Neural crest cell (in vitro differentiated cells): ENCODE measurements at regions not wholly inside any gene's neighbourhood (a gene's known extent, or its start where the extent isn't known, plus 50 kb on each side); places are given as distances from the start of the nearest gene placed in this dataset.
"Not testable (repeated sequence)": the region's sequence is repeated elsewhere in the genome, so short reads cannot be mapped to it uniquely, and the experiment has no call there.

Experiments
- DNase-seq: peaks from one replicate; pipeline ENCODE4 v3.0.0; 2021; ENCODE audit warnings: low read depth, mixed read lengths, low spot score
- H3K27ac Mint-ChIP-seq: one replicate; pipeline ENCODE4 v1.8.0; 2021; ENCODE audit warnings: mild to moderate bottlenecking, mixed read lengths; ENCODE audit not compliant: unreplicated experiment
- H3K27me3 Mint-ChIP-seq: 2 replicates; pipeline ENCODE4 v1.8.0; 2021; ENCODE audit warnings: low read depth, mild to moderate bottlenecking, mixed read lengths
- H3K36me3 Mint-ChIP-seq: 2 replicates; pipeline ENCODE4 v1.8.0; 2021; ENCODE audit warnings: low read depth, mild to moderate bottlenecking, mixed read lengths
- H3K4me1 Mint-ChIP-seq: 2 replicates; pipeline ENCODE4 v1.8.0; 2021; ENCODE audit warnings: mixed read lengths
- H3K4me3 Mint-ChIP-seq: one replicate; pipeline ENCODE4 v1.8.0; 2021; ENCODE audit warnings: mild to moderate bottlenecking, mixed read lengths
- H3K9me3 Mint-ChIP-seq: 2 replicates; pipeline ENCODE4 v1.8.0; 2021; ENCODE audit warnings: mixed read lengths
- TF ChIP-seq, protein P1 (sequence below): fragments of 200-600 bp; sonication (generic); conservative IDR thresholded peaks from 2 replicates; pipeline ENCODE4 v1.5.0; 2021; ENCODE audit warnings: antibody characterized with exemption, mild to moderate bottlenecking

- DNase-seq: no peak
- no peaks in the 10 kb centered on the region for H3K36me3 Mint-ChIP-seq
- no peak overlapping the region for H3K27ac Mint-ChIP-seq
Measured at GRCh38 chr12:31807773-31808097, 78.9 kb upstream of the AMN1 start.

GRCh38 chr12:31807081-31807772 is 78.4 kb upstream of the AMN1 start:
- not testable (repeated sequence) for H3K9me3 Mint-ChIP-seq, H3K4me3 Mint-ChIP-seq, H3K36me3 Mint-ChIP-seq, H3K27me3 Mint-ChIP-seq, DNase-seq
- peaks cover 14% of the 10 kb centered on the region for H3K4me1 Mint-ChIP-seq
- H3K27ac Mint-ChIP-seq: peak overlapping the region; percentile 10

More at GRCh38 chr12:31807773-31808097, 78.9 kb upstream of the AMN1 start:
- Mint-ChIP-seq H3K4me3 (no peak overlapping the region), H3K4me1 (peaks cover 14% of the 10 kb centered on the region), H3K9me3 (peaks cover 4% of the 10 kb centered on the region), H3K27me3 (no peaks in the 10 kb centered on the region)
- TF ChIP-seq, protein P1, sequence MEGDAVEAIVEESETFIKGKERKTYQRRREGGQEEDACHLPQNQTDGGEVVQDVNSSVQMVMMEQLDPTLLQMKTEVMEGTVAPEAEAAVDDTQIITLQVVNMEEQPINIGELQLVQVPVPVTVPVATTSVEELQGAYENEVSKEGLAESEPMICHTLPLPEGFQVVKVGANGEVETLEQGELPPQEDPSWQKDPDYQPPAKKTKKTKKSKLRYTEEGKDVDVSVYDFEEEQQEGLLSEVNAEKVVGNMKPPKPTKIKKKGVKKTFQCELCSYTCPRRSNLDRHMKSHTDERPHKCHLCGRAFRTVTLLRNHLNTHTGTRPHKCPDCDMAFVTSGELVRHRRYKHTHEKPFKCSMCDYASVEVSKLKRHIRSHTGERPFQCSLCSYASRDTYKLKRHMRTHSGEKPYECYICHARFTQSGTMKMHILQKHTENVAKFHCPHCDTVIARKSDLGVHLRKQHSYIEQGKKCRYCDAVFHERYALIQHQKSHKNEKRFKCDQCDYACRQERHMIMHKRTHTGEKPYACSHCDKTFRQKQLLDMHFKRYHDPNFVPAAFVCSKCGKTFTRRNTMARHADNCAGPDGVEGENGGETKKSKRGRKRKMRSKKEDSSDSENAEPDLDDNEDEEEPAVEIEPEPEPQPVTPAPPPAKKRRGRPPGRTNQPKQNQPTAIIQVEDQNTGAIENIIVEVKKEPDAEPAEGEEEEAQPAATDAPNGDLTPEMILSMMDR: no peak

DNA sequence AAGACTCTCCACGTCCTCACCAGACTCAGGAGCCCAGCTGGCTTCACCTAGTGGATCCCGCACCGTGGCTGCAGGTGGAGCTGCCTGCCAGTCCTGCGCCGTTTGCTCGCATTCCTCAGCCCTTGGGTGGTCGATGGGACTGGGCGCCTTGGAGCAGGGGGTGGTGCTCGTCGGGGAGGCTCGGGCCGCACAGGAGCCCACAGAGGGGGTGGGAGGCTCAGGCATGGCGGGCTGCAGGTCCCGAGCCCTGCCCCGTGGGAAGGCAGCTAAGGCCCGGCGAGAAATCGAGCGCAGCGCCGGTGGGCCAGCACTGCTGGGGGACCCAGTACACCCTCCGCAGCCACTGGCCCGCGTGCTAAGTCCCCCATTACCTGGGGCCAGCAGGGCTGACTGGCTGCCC is 76.9 kb upstream of the AMN1 start:
- H3K36me3 Mint-ChIP-seq, H3K4me1 Mint-ChIP-seq, H3K27me3 Mint-ChIP-seq, H3K27ac Mint-ChIP-seq, H3K9me3 Mint-ChIP-seq, H3K4me3 Mint-ChIP-seq, DNase-seq: not testable (repeated sequence)

GRCh38 chr12:31804707-31805106 is 75.9 kb upstream of the AMN1 start:
- not testable (repeated sequence) for H3K27me3 Mint-ChIP-seq, H3K4me3 Mint-ChIP-seq, H3K4me1 Mint-ChIP-seq, DNase-seq, H3K36me3 Mint-ChIP-seq, H3K9me3 Mint-ChIP-seq
- peak overlapping the region; percentile 76 for H3K27ac Mint-ChIP-seq

GRCh38 chr12:31804185-31804504 is 75.3 kb upstream of the AMN1 start:
- Mint-ChIP-seq H3K36me3 (no peaks in the 10 kb centered on the region), H3K4me1 (peaks cover 7% of the 10 kb centered on the region), H3K4me3 (no peak overlapping the region), H3K9me3 (peaks cover 6% of the 10 kb centered on the region), H3K27ac (no peak overlapping the region), H3K27me3 (no peaks in the 10 kb centered on the region)
- TF ChIP-seq, protein P1: no peak
- DNase-seq: no peak

GRCh38 chr12:31803306-31804184 is 74.7 kb upstream of the AMN1 start:
- H3K4me1 Mint-ChIP-seq: peaks cover 7% of the 10 kb centered on the region
- H3K36me3 Mint-ChIP-seq: no peaks in the 10 kb centered on the region
- DNase-seq: no peak
- H3K27ac Mint-ChIP-seq: no peak overlapping the region
- TF ChIP-seq, protein P1: no peak
- H3K27me3 Mint-ChIP-seq: no peaks in the 10 kb centered on the region
- H3K4me3 Mint-ChIP-seq: no peak overlapping the region
- H3K9me3 Mint-ChIP-seq: peaks cover 6% of the 10 kb centered on the region

- Mint-ChIP-seq H3K27me3 (no peaks in the 10 kb centered on the region), H3K4me1 (no peaks in the 10 kb centered on the region), H3K4me3 (no peak overlapping the region), H3K9me3 (peaks cover 6% of the 10 kb centered on the region), H3K27ac (no peak overlapping the region), H3K36me3 (no peaks in the 10 kb centered on the region)
- TF ChIP-seq, protein P1: no peak
- no peak for DNase-seq
Measured at GRCh38 chr12:31801872-31802271, 73.1 kb upstream of the AMN1 start.
